CD4-positive, alpha-beta T cell treated with Interferon gamma for 1 hour (primary cell): ENCODE measurements at regions not wholly inside any gene's neighbourhood (a gene's known extent, or its start where the extent isn't known, plus 50 kb on each side); places are given as distances from the start of the nearest gene placed in this dataset.

Experiments
- DNase-seq: peaks from one replicate; pipeline ENCODE4 v3.0.0-alpha.2; 2020

GRCh38 chr11:28871090-28871489, 762.9 kb downstream of the METTL15 start:
- DNase-seq, result no peak

- DNase-seq, result no peak
Observed at GRCh38 chr11:28863422-28863821, 755.2 kb downstream of the METTL15 start.

DNA sequence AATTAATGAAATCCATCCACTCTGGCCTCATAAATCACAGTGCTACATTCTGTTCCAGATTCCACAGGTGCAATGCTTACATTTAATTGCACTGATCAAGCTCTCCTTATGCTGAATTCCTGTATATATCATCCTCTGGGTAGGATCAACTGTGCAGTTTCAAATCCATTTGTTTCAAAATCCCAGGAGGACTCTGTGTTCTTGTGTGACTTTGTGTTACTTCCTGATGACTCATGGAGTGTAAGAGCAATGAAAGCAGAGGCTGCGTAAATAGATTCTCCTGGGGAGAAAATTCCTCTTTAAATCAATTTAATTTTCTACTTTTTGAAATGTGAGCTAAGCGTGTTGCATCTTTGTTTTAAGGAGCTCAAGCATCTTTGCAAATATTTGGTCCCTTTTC, 752.7 kb downstream of the METTL15 start:
- DNase-seq, result no peak

GRCh38 chr11:28858076-28858475, 749.9 kb downstream of the METTL15 start:
- DNase-seq, result no peak

GRCh38 chr11:28849053-28849452, 740.9 kb downstream of the METTL15 start:
- DNase-seq, result no peak

- DNase-seq, result no peak
Observed at GRCh38 chr11:28842716-28843115, 734.5 kb downstream of the METTL15 start.

- no peak for DNase-seq
Observed at GRCh38 chr11:28838741-28839140, 730.6 kb downstream of the METTL15 start.

DNA sequence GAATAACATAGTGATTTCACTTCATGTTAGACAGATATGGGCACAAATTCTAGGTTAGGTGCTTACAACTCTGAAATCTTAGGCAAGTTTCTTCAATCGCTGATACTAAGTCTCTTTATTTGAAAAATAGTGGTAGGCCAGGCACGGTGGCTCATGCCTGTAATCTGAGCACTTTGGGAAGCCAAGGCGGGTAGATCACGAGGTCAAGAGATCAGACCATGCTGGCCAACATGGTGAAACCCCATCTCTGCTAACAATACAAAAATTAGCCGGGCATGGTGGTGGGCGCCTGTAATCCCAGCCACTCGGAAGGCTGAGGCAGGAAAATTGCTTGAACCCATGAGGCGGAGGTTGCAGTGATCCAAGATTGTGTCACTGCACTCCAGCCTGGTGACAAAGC, 729.4 kb downstream of the METTL15 start:
- no peak for DNase-seq

DNA sequence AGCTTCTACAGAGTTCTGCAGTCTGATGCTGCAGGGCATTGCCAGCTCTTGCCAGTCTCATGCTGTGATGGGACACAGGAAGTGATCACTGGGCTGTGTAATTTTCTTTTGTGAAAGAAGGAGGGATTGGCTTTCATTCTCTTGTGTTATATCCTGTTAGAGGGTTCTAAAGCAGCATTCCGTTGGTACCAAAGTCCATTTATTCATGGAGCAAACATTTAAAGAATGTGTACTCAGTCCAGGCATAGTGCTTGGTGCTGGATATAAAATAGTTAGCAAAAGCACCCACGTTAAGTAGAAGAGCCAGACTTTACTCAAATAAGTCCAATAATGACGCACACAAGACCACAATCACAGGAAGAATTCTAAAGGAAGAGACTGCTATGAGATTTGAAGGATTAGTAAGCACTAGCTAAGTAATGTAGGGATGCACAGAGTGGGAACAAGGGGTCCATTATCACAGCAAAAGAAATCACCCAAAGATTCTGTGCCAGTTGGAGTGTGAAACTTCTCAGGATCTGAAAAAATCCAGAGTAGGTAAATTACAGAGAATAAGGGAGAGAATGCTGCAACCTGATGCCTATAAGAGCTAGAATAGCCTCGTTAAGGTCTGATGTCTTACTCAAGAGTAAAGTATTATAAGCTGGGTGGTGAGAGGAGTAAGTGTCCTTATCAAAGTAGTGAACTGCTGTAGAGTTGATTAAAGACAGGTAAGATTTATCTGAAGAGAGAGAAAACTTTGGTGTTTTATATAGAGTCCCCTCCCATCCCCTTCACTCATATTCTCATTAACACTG, 728.3 kb downstream of the METTL15 start:
- DNase-seq, result no peak

- DNase-seq, result no peak
Observed at GRCh38 chr11:28835790-28836189, 727.6 kb downstream of the METTL15 start.

GRCh38 chr11:28835317-28835716, 727.1 kb downstream of the METTL15 start:
- DNase-seq, result no peak

GRCh38 chr11:28834877-28835276, 726.7 kb downstream of the METTL15 start:
- DNase-seq, result no peak

- no peak for DNase-seq
Observed at GRCh38 chr11:28833670-28834069, 725.5 kb downstream of the METTL15 start.

DNA sequence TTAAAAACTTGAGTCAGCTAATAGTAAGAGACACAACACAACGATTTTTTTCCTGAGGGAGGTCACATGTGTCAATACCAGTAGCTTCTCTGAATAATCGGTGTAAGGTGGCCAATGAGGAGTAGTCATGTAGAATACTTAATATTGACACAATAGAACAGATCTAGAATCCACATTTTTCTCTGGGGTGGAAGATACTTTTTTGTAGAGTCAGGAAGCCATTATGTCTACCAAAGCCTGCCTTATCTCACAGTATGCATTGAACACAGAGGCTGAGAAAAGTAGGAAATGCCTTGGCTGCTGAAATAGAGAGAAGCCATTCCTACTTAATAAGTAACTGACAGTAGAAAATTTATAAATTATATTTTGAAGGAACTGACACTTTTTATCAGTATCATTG, 725.0 kb downstream of the METTL15 start:
- no peak for DNase-seq

DNA sequence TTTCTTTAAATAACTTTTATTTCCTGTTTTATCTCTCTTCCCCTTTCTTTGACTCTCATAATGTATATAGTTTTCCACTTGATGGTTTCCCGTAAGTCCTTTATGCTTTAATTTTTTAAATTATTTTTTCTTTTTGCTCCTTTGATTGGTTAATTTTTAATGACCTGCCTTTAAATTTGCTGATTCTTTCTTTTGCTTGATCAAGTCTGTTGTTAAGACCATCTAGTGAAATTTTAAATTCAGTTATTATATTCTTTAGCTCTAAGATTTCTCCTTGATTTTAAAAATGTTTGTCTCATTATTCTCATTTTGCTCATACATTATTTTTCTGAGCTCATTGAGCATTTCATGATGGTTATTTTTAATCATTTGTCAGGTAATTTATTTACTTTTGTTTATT, 718.6 kb downstream of the METTL15 start:
- DNase-seq, result no peak

GRCh38 chr11:28822576-28822975, 714.4 kb downstream of the METTL15 start:
- DNase-seq, result no peak

GRCh38 chr11:28820296-28820989, 712.3 kb downstream of the METTL15 start:
- DNase-seq, result no peak

DNA sequence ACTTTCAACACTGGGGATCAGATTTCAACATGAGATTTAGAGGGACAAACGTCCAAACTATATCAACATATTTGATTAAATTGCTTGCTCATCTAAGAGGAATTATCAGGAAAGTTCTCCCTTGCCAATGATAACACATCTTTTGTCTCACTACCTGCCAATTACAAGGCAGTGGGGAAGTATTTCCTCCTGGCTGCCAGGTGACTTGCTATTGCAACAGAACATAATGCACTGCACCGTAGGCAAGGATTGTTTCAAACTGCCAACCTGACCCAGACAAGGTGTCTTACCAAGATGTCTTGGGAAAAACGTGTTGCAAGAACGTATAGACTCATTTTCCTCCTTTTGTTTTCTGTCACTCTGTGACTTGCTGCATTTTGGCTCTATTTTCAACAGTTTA, 711.6 kb downstream of the METTL15 start:
- DNase-seq, result no peak

DNA sequence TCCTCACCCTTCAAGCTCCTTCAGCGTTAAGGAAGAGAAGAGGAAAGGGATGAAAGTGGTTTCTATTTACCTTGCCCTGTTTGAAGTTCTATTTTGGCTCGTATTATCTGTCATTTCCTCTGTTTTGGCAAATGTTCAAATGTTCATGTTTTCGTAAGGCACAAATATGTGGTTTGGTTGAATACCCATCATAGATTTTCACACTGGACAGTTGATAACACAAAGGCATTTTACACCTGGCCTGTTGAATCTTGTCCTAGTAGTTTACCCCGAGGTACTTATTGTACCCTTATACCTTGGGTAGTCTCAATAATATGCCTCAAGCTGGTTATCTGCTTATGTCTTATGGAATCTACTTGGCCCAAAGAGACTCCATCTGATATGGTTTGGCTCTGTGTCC, 706.9 kb downstream of the METTL15 start:
- no peak for DNase-seq

- DNase-seq, result no peak
Observed at GRCh38 chr11:28808771-28809170, 700.6 kb downstream of the METTL15 start.

- no peak for DNase-seq
Observed at GRCh38 chr11:28799316-28799715, 691.1 kb downstream of the METTL15 start.

DNA sequence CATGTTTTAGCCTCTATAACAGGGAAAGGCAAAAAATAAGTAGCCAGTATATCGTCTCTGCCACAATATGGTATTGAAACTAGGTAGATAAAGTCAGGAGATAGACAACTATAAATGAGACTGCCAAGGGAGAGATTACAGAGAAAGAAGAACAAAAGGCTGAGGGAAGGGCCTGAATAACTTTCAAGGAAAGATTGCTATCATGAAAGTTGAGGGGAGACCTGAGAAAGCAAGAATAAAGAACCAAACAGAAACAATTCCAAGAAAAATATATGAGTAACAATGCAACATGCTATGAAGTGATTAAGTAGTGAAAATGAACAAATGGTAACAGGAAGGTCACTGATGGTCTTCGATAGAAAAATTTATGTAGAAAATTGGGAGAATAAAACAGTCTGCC, 690.1 kb downstream of the METTL15 start:
- no peak for DNase-seq

- DNase-seq, result no peak
Observed at GRCh38 chr11:28797536-28797935, 689.3 kb downstream of the METTL15 start.

- DNase-seq, result no peak
Observed at GRCh38 chr11:28794405-28794804, 686.2 kb downstream of the METTL15 start.

DNA sequence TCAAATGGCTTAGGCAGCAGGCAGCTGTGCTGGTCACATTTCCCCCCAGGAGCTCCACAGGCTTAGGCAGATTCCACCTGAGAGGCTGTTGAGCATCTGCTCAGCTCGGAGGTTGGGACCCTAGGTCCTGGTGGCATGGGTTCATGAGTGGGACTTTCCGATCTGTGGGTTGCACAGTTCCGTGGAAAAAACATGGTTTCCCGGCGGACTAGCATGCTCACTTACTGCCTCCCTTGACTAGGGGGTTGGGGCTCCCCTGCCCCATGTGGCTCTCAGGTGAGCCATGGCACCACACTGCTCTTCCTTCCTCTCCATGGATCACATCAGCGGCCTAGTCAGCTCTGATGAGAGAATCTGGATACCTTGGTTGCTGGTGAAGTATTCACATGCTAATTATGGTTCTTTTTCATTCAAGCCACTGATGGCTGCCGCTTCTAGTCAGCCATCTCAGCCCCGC, 685.1 kb downstream of the METTL15 start:
- DNase-seq, result no peak
